Astrocyte of the cerebellum (primary cell): ENCODE measurements at regions not wholly inside any gene's neighbourhood (a gene's known extent, or its start where the extent isn't known, plus 50 kb on each side); places are given as distances from the start of the nearest gene placed in this dataset.

Experiments
- DNase-seq: peaks from one replicate; pipeline ENCODE4 v3.0.0-alpha.2; 2011; ENCODE audit warnings: low read depth
- H3K4me3 ChIP-seq: 2 replicates; pipeline ENCODE4 v1.5.1; 2011; ENCODE audit warnings: mild to moderate bottlenecking, low read depth, low read length, moderate library complexity
- CTCF ChIP-seq: IDR thresholded peaks from 2 replicates; pipeline ENCODE4 v1.5.1; 2012; ENCODE audit warnings: low read length, low read depth, moderate library complexity, mild to moderate bottlenecking; ENCODE audit errors: missing control alignments
- in situ Hi-C: cut with HindIII; loops from 2 replicates; pipeline ENCODE4 v1.10.0; 2017; ENCODE audit warnings: low sequenced_read_pairs

GRCh38 chr9:71571186-71571585 lies 197.1 kb downstream of the CEMIP2 start:
- no peak for DNase-seq

GRCh38 chr9:71567890-71568289 lies 200.4 kb downstream of the CEMIP2 start:
- in situ Hi-C loops: no loop called here
- TF ChIP-seq CTCF: no peak
- no peak overlapping the region for H3K4me3 ChIP-seq
- DNase-seq: no peak

More at GRCh38 chr9:71571186-71571585, 197.1 kb downstream of the CEMIP2 start:
- H3K4me3 ChIP-seq: no peak overlapping the region
- in situ Hi-C loops: no loop called here
- TF ChIP-seq CTCF: no peak

DNA sequence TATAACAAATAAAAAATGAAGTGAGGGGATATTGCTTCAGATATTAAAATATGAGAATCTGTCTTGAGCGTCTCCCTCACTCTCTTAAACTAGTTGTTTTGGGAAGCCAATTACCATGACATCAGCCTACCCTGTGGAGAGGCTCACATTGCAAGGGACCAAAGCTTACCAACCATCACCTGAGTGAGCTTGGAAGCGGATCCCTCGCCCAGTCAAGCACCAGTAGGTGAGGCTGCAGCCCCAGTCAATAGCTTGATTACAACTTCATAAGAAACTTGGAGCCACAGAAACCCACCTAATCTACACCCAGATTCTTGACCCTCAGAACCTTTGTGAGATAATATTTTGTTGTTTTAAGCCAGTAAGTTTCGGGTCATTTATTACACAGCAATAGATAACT lies 206.2 kb downstream of the CEMIP2 start:
- no peak for TF ChIP-seq CTCF
- no peak for DNase-seq
- no peak overlapping the region for H3K4me3 ChIP-seq
- in situ Hi-C loops: loop anchor here (5.0 kb wide), 1 partner anchor 35 kb away; no protein-coding TSS in a partner anchor

- in situ Hi-C loops: no loop called here
- no peak for DNase-seq
- H3K4me3 ChIP-seq: no peak overlapping the region
- TF ChIP-seq CTCF: no peak
These were observed 211.0 kb downstream of the CEMIP2 start for GRCh38 chr9:71557310-71557709.

GRCh38 chr9:71552480-71552879 lies 215.8 kb downstream of the CEMIP2 start:
- no peak overlapping the region for H3K4me3 ChIP-seq
- in situ Hi-C loops: no loop called here
- DNase-seq: no peak
- TF ChIP-seq CTCF: no peak

DNA sequence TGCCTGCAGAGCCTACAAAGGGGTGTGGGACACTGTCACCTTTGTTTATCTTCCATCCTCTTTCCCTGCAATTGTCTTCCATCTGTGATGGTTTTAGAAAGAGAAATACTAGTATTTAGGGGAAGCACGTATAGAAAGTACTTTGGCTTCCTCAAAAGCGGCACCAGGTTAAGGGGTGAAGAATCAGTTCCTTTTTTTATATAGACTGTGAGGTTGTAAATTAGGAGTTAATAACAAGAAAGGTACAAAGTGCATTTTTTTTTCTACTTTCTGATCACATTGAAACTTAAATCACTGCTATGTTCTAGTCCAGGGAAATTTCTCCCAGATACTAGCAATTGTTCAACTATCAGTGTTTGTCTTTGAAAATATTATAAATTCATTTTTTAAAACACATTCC lies 219.3 kb downstream of the CEMIP2 start:
- DNase-seq: no peak
- TF ChIP-seq CTCF: no peak
- in situ Hi-C loops: loop anchor here (25.0 kb wide), 1 partner anchor 88 kb away; no protein-coding TSS in a partner anchor
- H3K4me3 ChIP-seq: no peak overlapping the region

GRCh38 chr9:71544464-71544863 lies 223.8 kb downstream of the CEMIP2 start:
- in situ Hi-C loops: loop anchor here (25.0 kb wide), 1 partner anchor 93 kb away; no protein-coding TSS in a partner anchor
- DNase-seq: no peak
- H3K4me3 ChIP-seq: no peak overlapping the region
- TF ChIP-seq CTCF: no peak
